ENCODE measurements at regions not wholly inside any gene's neighbourhood (a gene's known extent, or its start where the extent isn't known, plus 50 kb on each side); places are given as distances from the start of the nearest gene placed in this dataset.

- TF ChIP-seq CTCF (IDR thresholded peaks at IDR 0.05) = no peak
- no peak for TF ChIP-seq POLR2A (IDR thresholded peaks at IDR 0.05)
- TF ChIP-seq EP300 (IDR thresholded peaks at IDR 0.05) = no peak
- intact Hi-C loops (cut with DNase I) = no loop called here
- Histone ChIP-seq H3K4me1 (ENCODE audit: insufficient read depth) (no peaks in the 10 kb centered on the region), H3K4me3 (no peak overlapping the region), H3K27ac (no peak overlapping the region), H3K9me3 (no peaks in the 10 kb centered on the region), H3K36me3 (no peaks in the 10 kb centered on the region), H3K27me3 (no peaks in the 10 kb centered on the region)
- no peak for DNase-seq
- WGBS, 3 donors = 88 to 96% (median 95%) methylated on average over 2 of the region's 2 CpGs
These were observed 1731.5 kb upstream of the FLRT2 start for GRCh38 chr14:83798421-83798820.

GRCh38 chr14:83799233-83799632, 1730.7 kb upstream of the FLRT2 start:
- Histone ChIP-seq H3K27ac (no peak overlapping the region), H3K9me3 (no peaks in the 10 kb centered on the region), H3K4me3 (no peak overlapping the region), H3K4me1 (ENCODE audit: insufficient read depth) (no peaks in the 10 kb centered on the region), H3K36me3 (no peaks in the 10 kb centered on the region), H3K27me3 (no peaks in the 10 kb centered on the region)
- TF ChIP-seq POLR2A (IDR thresholded peaks at IDR 0.05) = no peak
- no peak for TF ChIP-seq CTCF (IDR thresholded peaks at IDR 0.05)
- no peak for TF ChIP-seq EP300 (IDR thresholded peaks at IDR 0.05)
- intact Hi-C loops (cut with DNase I) = no loop called here
- DNase-seq = no peak

GRCh38 chr14:83814896-83815295, 1715.0 kb upstream of the FLRT2 start:
- whole genome bisulfite sequencing, 3 donors = 96 to 97% (median 97%) methylated on average over 1 of the region's 1 CpG
- Histone ChIP-seq H3K4me3 (no peak overlapping the region), H3K36me3 (no peaks in the 10 kb centered on the region), H3K27ac (no peak overlapping the region), H3K27me3 (no peaks in the 10 kb centered on the region), H3K4me1 (ENCODE audit: insufficient read depth) (no peaks in the 10 kb centered on the region), H3K9me3 (no peaks in the 10 kb centered on the region)
- no peak for DNase-seq
- intact Hi-C loops (cut with DNase I) = no loop called here
- TF ChIP-seq EP300 (IDR thresholded peaks at IDR 0.05) (no peak), POLR2A (IDR thresholded peaks at IDR 0.05) (no peak)

GRCh38 chr14:83816761-83817160, 1713.2 kb upstream of the FLRT2 start:
- Histone ChIP-seq H3K4me3 (no peak overlapping the region), H3K4me1 (ENCODE audit: insufficient read depth) (no peaks in the 10 kb centered on the region), H3K36me3 (no peaks in the 10 kb centered on the region), H3K9me3 (no peaks in the 10 kb centered on the region), H3K27me3 (no peaks in the 10 kb centered on the region), H3K27ac (no peak overlapping the region)
- intact Hi-C loops (cut with DNase I) = no loop called here
- no peak for TF ChIP-seq POLR2A (IDR thresholded peaks at IDR 0.05)
- TF ChIP-seq CTCF (IDR thresholded peaks at IDR 0.05) = no peak
- TF ChIP-seq EP300 (IDR thresholded peaks at IDR 0.05) = no peak
- WGBS, 3 donors = 78 to 81% (median 80%) methylated on average over 6 of the region's 6 CpGs
- no peak for DNase-seq

- Histone ChIP-seq H3K9me3 (no peaks in the 10 kb centered on the region), H3K36me3 (no peaks in the 10 kb centered on the region), H3K27me3 (no peaks in the 10 kb centered on the region), H3K27ac (no peak overlapping the region), H3K4me3 (no peak overlapping the region), H3K4me1 (ENCODE audit: insufficient read depth) (no peaks in the 10 kb centered on the region)
- 86 to 87% (median 86%) methylated on average over 3 of the region's 3 CpGs for WGBS, 3 donors
- intact Hi-C loops (cut with DNase I) = no loop called here
- TF ChIP-seq POLR2A (IDR thresholded peaks at IDR 0.05) = no peak
- TF ChIP-seq EP300 (IDR thresholded peaks at IDR 0.05) = no peak
- no peak for TF ChIP-seq CTCF (IDR thresholded peaks at IDR 0.05)
- DNase-seq = no peak
These were observed 1704.1 kb upstream of the FLRT2 start for GRCh38 chr14:83825843-83826242.

Data from ovary (tissue), 7 donors.